Parathyroid adenoma (tissue), 2 donors: ENCODE measurements at regions not wholly inside any gene's neighbourhood (a gene's known extent, or its start where the extent isn't known, plus 50 kb on each side); places are given as distances from the start of the nearest gene placed in this dataset.
"Not testable (repeated sequence)": the region's sequence is repeated elsewhere in the genome, so short reads cannot be mapped to it uniquely, and the experiment has no call there.

Experiments used
- H2AFZ ChIP-seq: fragments of 300-600 bp; sonication (generic); one replicate; pipeline ENCODE4 v1.7.0; 2017; ENCODE audit warnings: antibody characterized with exemption, mild to moderate bottlenecking
- H3K27ac ChIP-seq: fragments of 300-600 bp; sonication (generic); one replicate; pipeline ENCODE4 v1.7.0; 2017
- H3K27me3 ChIP-seq: fragments of 300-600 bp; sonication (generic); one replicate; pipeline ENCODE4 v1.7.0; 2017; ENCODE audit warnings: low read length; ENCODE audit not compliant: control insufficient read depth, insufficient read depth
- H3K36me3 ChIP-seq: fragments of 300-600 bp; sonication (generic); one replicate; pipeline ENCODE4 v1.7.0; 2017; ENCODE audit warnings: low read length; ENCODE audit not compliant: control insufficient read depth, insufficient read depth
- H3K4me1 ChIP-seq: fragments of 300-600 bp; sonication (generic); one replicate; pipeline ENCODE4 v1.7.0; 2017; ENCODE audit warnings: control low read depth
- H3K4me2 ChIP-seq: fragments of 300-600 bp; sonication (generic); one replicate; pipeline ENCODE4 v1.7.0; 2017; ENCODE audit warnings: low read length
- H3K4me3 ChIP-seq: fragments of 300-600 bp; sonication (generic); one replicate; pipeline ENCODE4 v1.7.0; 2017; ENCODE audit warnings: low read depth, low read length
- H3K79me2 ChIP-seq: fragments of 300-600 bp; sonication (generic); one replicate; pipeline ENCODE4 v1.7.0; 2017; ENCODE audit warnings: control low read depth
- H3K9ac ChIP-seq: fragments of 300-600 bp; sonication (generic); one replicate; pipeline ENCODE4 v1.7.0; 2017; ENCODE audit warnings: mild to moderate bottlenecking
- H3K9me3 ChIP-seq: fragments of 300-600 bp; sonication (generic); one replicate; pipeline ENCODE4 v1.7.0; 2017; ENCODE audit warnings: low read length; ENCODE audit not compliant: control insufficient read depth
- CTCF ChIP-seq: fragments of 300-600 bp; sonication (generic); IDR thresholded peaks from one replicate; pipeline ENCODE4 v1.7.0; 2017; ENCODE audit warnings: antibody characterized with exemption, mild to moderate bottlenecking
- donor health status: primary hyperparathyroidism.

- not testable (repeated sequence) for H2AFZ ChIP-seq, H3K27ac ChIP-seq, H3K9me3 ChIP-seq, H3K79me2 ChIP-seq, H3K36me3 ChIP-seq, H3K4me3 ChIP-seq, H3K27me3 ChIP-seq, H3K4me2 ChIP-seq, H3K9ac ChIP-seq, H3K4me1 ChIP-seq
Observed at GRCh38 chr16:29199626-29200025, 206.9 kb downstream of the NPIPB11 start.

DNA sequence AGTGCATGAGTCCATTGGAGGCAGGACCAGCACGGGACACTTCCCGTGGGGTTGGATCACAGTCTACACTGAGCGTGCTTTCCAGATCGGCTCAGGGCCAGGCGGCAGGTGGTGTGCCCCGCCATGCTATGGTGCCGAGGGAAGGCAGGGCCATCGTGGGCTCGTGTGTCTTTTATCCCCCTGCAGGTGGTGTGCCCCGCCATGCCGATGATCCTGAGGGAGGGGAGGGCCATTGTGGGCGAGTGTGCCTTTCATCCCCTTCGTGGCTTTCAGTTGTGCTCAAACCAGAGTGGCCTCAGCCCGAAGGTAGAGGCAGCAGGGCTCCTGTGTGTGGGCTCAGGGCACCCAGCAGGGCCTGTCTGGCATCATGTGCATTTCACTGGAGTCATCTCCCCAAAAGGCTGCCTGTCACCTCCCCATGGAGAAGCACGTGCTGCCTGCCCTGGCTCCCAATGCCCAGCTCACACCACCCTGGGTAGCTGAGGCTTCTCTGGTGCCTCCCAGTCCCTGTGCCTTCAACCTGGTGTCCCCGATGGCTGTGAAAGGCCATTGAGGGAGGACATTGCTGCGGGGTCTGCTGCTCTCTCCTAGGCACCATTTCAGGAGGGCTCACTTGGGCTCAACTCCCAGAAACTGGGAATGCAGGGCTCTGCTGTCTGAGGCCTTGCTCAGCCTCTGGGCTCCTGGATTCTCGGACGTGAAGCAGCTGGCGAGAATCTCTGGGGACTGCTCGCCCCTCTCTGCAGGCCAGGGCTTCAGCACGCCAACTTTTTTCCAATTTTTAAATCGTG, 207.6 kb downstream of the NPIPB11 start:
- no peak overlapping the region for H3K9ac ChIP-seq
- no peak overlapping the region for H3K27ac ChIP-seq

DNA sequence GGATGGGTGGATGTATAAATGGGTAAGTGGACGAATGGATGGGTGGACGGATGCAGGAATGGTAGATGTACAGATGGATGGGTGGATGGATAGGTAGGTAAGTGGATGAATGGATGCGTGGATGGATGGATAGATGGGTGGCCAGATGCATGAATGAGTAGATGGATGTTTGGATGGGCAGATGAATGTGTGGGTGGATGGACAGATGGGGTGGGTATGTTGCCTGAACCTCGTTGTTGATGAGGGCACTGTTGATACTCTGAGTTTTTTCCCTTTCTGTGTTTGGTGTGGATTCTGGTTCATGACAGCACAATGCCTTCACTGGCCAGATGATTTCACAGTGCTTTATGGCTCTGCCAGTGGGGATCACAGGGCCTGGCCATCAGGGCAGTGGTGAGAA, 208.3 kb downstream of the NPIPB11 start:
- Histone ChIP-seq H3K9me3 (no peaks in the 10 kb centered on the region), H3K79me2 (no peaks in the 10 kb centered on the region), H3K9ac (no peak overlapping the region), H2AFZ (no peak overlapping the region), H3K36me3 (no peaks in the 10 kb centered on the region), H3K4me1 (no peaks in the 10 kb centered on the region), H3K4me3 (no peak overlapping the region), H3K27me3 (no peaks in the 10 kb centered on the region), H3K4me2 (no peak overlapping the region), H3K27ac (no peak overlapping the region)
- TF ChIP-seq CTCF = no peak

More for the DNA sequence above, 207.6 kb downstream of the NPIPB11 start:
- H3K79me2 ChIP-seq = no peaks in the 10 kb centered on the region
- no peaks in the 10 kb centered on the region for H3K36me3 ChIP-seq
- H3K4me1 ChIP-seq = no peaks in the 10 kb centered on the region
- no peak overlapping the region for H2AFZ ChIP-seq
- H3K9me3 ChIP-seq = no peaks in the 10 kb centered on the region
- H3K4me2 ChIP-seq = no peak overlapping the region
- H3K4me3 ChIP-seq = no peak overlapping the region
- H3K27me3 ChIP-seq = no peaks in the 10 kb centered on the region
- no peak for TF ChIP-seq CTCF

- not testable (repeated sequence) for H3K9ac ChIP-seq, H3K4me2 ChIP-seq, H2AFZ ChIP-seq, H3K27ac ChIP-seq, H3K4me1 ChIP-seq, H3K79me2 ChIP-seq, H3K9me3 ChIP-seq, H3K4me3 ChIP-seq, H3K27me3 ChIP-seq, H3K36me3 ChIP-seq
Observed at GRCh38 chr16:29197494-29198100, 208.9 kb downstream of the NPIPB11 start.

DNA sequence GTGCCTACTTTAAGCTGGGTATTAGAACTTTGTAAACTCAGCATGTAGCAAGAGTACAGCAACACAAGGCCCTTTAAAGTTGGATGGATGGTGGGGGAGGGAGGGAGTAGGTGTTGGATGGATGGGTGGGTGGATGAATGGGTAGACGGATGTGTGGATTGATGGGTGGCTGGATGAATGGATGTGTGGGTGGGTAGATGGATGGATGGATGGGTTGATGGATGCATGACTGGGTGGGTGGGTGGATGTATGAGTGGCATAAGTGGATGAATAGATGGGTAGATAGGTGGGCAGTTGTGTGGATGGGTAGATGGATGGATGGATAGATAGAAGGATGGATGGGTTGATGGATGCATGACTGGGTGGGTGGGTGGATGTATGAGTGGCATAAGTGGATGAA, 209.8 kb downstream of the NPIPB11 start:
- H3K4me2 ChIP-seq, H3K27ac ChIP-seq, H3K79me2 ChIP-seq, H3K4me1 ChIP-seq, H3K27me3 ChIP-seq, H3K9me3 ChIP-seq, H3K9ac ChIP-seq, H3K4me3 ChIP-seq, H3K36me3 ChIP-seq, H2AFZ ChIP-seq: not testable (repeated sequence)

DNA sequence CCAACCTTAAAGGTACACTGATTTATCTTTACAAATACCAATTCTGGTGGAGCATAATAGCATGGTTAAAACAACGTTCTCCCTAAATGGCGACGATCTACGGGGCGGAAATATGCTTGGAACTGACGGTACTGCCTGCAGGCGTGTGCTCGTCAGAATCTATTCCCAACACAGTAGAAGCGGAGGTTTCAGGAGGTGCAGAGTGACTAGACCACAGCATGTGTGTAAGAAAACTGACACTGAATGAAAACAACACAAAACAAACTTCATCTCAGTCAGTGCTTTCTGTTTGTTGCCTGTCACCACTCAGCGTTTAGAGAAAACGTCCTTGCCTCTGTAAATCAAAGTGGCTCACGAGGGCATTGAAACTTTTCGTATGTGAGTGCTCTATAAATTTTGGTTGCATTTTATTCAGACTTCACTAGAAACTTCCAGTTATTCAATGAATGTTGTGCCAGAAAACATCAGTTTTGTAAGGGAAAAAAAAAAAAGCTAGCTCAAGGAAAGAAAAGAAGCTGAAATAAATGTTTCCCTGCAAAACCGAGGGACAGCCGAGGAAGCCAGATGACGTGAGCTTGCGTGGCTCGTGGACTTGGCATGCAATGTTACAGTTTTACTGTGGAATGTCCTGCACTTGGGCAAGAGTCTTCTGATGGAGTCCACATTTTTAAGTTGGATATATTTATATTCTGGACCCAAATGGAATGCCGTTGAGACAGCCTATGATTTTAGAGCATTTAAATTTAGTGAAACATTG, 210.4 kb downstream of the LAT start:
- not testable (repeated sequence) for H3K27me3 ChIP-seq, H3K27ac ChIP-seq, H3K4me2 ChIP-seq, H3K4me3 ChIP-seq, H2AFZ ChIP-seq, H3K36me3 ChIP-seq, H3K4me1 ChIP-seq, H3K9ac ChIP-seq, H3K79me2 ChIP-seq, H3K9me3 ChIP-seq

- H3K27ac ChIP-seq, H2AFZ ChIP-seq, H3K79me2 ChIP-seq, H3K27me3 ChIP-seq, H3K4me1 ChIP-seq, H3K4me3 ChIP-seq, H3K9ac ChIP-seq, H3K36me3 ChIP-seq, H3K4me2 ChIP-seq, H3K9me3 ChIP-seq: not testable (repeated sequence)
Observed at GRCh38 chr16:29194185-29194844, 209.5 kb downstream of the LAT start.

DNA sequence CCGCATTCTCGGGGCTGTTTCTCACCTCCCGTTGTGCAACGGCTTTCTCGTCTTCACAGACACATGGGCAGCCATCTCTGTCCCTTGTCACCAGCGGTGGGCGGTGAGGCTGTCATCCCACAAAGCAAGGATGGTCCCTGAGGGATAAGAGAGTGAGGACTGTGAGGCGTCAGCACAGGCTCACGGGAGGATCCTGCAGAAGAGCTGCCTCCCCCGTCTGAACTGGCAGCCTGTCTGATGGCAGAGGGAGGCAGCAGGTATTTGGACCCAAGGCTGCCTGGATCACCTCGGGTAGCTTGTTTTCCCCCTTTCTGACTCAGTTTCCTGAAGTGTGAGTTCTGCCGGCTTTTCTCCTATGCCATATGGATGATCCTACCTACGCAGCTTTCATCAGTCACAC, 208.8 kb downstream of the LAT start:
- not testable (repeated sequence) for H3K4me3 ChIP-seq, H3K36me3 ChIP-seq, H3K9ac ChIP-seq, H3K9me3 ChIP-seq, H3K27ac ChIP-seq, H3K4me2 ChIP-seq, H3K79me2 ChIP-seq, H3K4me1 ChIP-seq, H3K27me3 ChIP-seq, H2AFZ ChIP-seq

GRCh38 chr16:29193248-29193574, 208.4 kb downstream of the LAT start:
- H3K79me2 ChIP-seq, H3K27ac ChIP-seq, H3K4me3 ChIP-seq, H2AFZ ChIP-seq, H3K9ac ChIP-seq, H3K9me3 ChIP-seq, H3K27me3 ChIP-seq, H3K36me3 ChIP-seq, H3K4me1 ChIP-seq, H3K4me2 ChIP-seq: not testable (repeated sequence)
